Inferior parietal cortex (tissue), 1 donor: ENCODE measurements at regions not wholly inside any gene's neighbourhood (a gene's known extent, or its start where the extent isn't known, plus 50 kb on each side); places are given as distances from the start of the nearest gene placed in this dataset.

Source experiments
- DNase-seq: peaks from one replicate; pipeline ENCODE4 v3.0.0-alpha.2; 2016; ENCODE audit errors: extremely low spot score

- no peak for DNase-seq
Measured at GRCh38 chr10:94192974-94193373, 169.8 kb downstream of the NOC3L start.

- DNase-seq, result no peak
Measured at GRCh38 chr10:94193466-94193924, 169.2 kb downstream of the NOC3L start.

GRCh38 chr10:94194256-94194655 lies 168.5 kb downstream of the NOC3L start:
- no peak for DNase-seq

GRCh38 chr10:94197241-94197640 lies 165.5 kb downstream of the NOC3L start:
- DNase-seq, result no peak

GRCh38 chr10:94198324-94198723 lies 164.4 kb downstream of the NOC3L start:
- DNase-seq, result no peak

GRCh38 chr10:94199565-94199964 lies 163.2 kb downstream of the NOC3L start:
- DNase-seq, result no peak

- DNase-seq, result no peak
Measured at GRCh38 chr10:94200146-94200837, 162.4 kb downstream of the NOC3L start.

- DNase-seq, result no peak
Measured at GRCh38 chr10:94205396-94205831, 157.3 kb downstream of the NOC3L start.

GRCh38 chr10:94206176-94206575 lies 156.6 kb downstream of the NOC3L start:
- no peak for DNase-seq

- DNase-seq, result no peak
Measured at GRCh38 chr10:94208315-94208714, 154.4 kb downstream of the NOC3L start.

GRCh38 chr10:94210440-94211168 lies 152.1 kb downstream of the NOC3L start:
- no peak for DNase-seq

- DNase-seq, result no peak
Measured at GRCh38 chr10:94211169-94211510, 151.6 kb downstream of the NOC3L start.

- no peak for DNase-seq
Measured at GRCh38 chr10:94213001-94213530, 149.7 kb downstream of the NOC3L start.

GRCh38 chr10:94213980-94214379 lies 148.8 kb downstream of the NOC3L start:
- no peak for DNase-seq

GRCh38 chr10:94214481-94214893 lies 148.3 kb downstream of the NOC3L start:
- no peak for DNase-seq

GRCh38 chr10:94216201-94216600 lies 146.5 kb downstream of the NOC3L start:
- DNase-seq, result no peak

GRCh38 chr10:94217411-94217810 lies 145.3 kb downstream of the NOC3L start:
- no peak for DNase-seq

- no peak for DNase-seq
Measured at GRCh38 chr10:94218493-94219183, 144.1 kb downstream of the NOC3L start.

- DNase-seq, result no peak
Measured at GRCh38 chr10:94219829-94220228, 142.9 kb downstream of the NOC3L start.

GRCh38 chr10:94220717-94221116 lies 142.0 kb downstream of the NOC3L start:
- no peak for DNase-seq

GRCh38 chr10:94223702-94224370 lies 138.9 kb downstream of the NOC3L start:
- no peak for DNase-seq

- DNase-seq, result no peak
Measured at GRCh38 chr10:94224656-94225055, 138.1 kb downstream of the NOC3L start.
